ENCODE measurements at regions not wholly inside any gene's neighbourhood (a gene's known extent, or its start where the extent isn't known, plus 50 kb on each side); places are given as distances from the start of the nearest gene placed in this dataset.
A peak's percentile ranks its signal among the peaks of the same experiment; 100 is the strongest.

- Histone ChIP-seq H3K4me3 (peak overlapping the region; percentile 25 to 44 (median 34)), H3K9me3 (no peaks in the 10 kb centered on the region), H3K27ac (peak overlapping the region; percentile 45 to 89 (median 80)), H3K4me1 (peaks cover 0 to 17% (median 4%) of the 10 kb centered on the region in 4 donors), H3K36me3 (no peaks in the 10 kb centered on the region), H3K27me3 (no peaks in the 10 kb centered on the region)
- no peak for TF ChIP-seq POLR2A (IDR thresholded peaks at IDR 0.05)
- TF ChIP-seq EP300 (IDR thresholded peaks at IDR 0.05): peak; percentile 77 to 84
- TF ChIP-seq, protein P1, sequence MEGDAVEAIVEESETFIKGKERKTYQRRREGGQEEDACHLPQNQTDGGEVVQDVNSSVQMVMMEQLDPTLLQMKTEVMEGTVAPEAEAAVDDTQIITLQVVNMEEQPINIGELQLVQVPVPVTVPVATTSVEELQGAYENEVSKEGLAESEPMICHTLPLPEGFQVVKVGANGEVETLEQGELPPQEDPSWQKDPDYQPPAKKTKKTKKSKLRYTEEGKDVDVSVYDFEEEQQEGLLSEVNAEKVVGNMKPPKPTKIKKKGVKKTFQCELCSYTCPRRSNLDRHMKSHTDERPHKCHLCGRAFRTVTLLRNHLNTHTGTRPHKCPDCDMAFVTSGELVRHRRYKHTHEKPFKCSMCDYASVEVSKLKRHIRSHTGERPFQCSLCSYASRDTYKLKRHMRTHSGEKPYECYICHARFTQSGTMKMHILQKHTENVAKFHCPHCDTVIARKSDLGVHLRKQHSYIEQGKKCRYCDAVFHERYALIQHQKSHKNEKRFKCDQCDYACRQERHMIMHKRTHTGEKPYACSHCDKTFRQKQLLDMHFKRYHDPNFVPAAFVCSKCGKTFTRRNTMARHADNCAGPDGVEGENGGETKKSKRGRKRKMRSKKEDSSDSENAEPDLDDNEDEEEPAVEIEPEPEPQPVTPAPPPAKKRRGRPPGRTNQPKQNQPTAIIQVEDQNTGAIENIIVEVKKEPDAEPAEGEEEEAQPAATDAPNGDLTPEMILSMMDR (IDR thresholded peaks at IDR 0.05): peak; percentile 59 to 88 (median 66)
- WGBS, 2 donors: 3% methylated on average over 6 of the region's 6 CpGs
- DNase-seq (ENCODE audit: low spot score in 2 of 2): peak in 1 of 2 donors; percentile 92
Measured at GRCh38 chr4:157992038-157992705, 180.7 kb downstream of the GASK1B start.

GRCh38 chr4:157988641-157989040 is 184.2 kb downstream of the GASK1B start:
- DNase-seq (ENCODE audit: low spot score in 2 of 2): no peak
- H3K36me3 ChIP-seq: no peaks in the 10 kb centered on the region
- 88 to 92% methylated on average over 2 of the region's 2 CpGs for WGBS, 2 donors
- H3K4me1 ChIP-seq: peaks cover 0 to 11% (median 4%) of the 10 kb centered on the region in 4 donors
- no peak overlapping the region for H3K4me3 ChIP-seq
- no peaks in the 10 kb centered on the region for H3K9me3 ChIP-seq
- no peaks in the 10 kb centered on the region for H3K27me3 ChIP-seq
- TF ChIP-seq EP300 (IDR thresholded peaks at IDR 0.05): no peak
- TF ChIP-seq POLR2A (IDR thresholded peaks at IDR 0.05): no peak
- TF ChIP-seq, protein P1 (IDR thresholded peaks at IDR 0.05): no peak
- no peak overlapping the region for H3K27ac ChIP-seq

DNA sequence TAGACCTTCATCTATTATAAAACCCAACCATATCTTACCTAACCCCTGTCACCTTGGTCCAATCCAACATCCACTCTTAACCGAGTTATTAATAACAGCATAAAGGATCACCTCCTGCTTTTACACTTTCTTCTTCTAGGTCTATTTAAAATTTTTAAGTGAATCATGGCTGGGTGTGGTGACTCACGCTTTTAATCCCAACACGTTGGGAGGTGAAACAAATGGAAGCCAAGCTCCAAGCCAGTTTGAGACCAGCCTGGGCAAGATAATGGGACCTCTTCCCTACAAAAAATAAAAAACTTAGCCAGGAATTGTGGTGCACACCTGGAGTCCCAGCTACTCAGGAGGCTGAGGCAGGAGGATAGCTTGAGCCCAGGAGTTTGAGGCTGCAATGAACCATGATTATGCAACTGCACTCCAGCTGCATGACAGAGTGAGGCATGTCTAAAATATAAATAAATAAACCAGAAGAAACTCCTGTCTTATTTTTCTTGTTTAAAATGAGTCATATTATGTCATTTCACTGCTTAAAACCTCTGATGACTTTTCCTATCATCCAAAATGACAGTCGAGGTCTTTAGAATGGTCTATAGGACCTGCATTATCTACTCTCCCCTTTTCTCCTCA is 188.4 kb downstream of the GASK1B start:
- H3K27me3 ChIP-seq: no peaks in the 10 kb centered on the region
- no peak overlapping the region for H3K27ac ChIP-seq
- TF ChIP-seq EP300 (IDR thresholded peaks at IDR 0.05) (no peak), POLR2A (IDR thresholded peaks at IDR 0.05) (no peak)
- TF ChIP-seq, protein P1 (IDR thresholded peaks at IDR 0.05): no peak
- H3K4me3 ChIP-seq: no peak overlapping the region
- no peak for DNase-seq (ENCODE audit: low spot score in 2 of 2)
- no peaks in the 10 kb centered on the region for H3K36me3 ChIP-seq
- H3K4me1 ChIP-seq: no peaks in the 10 kb centered on the region
- no peaks in the 10 kb centered on the region for H3K9me3 ChIP-seq
- 94 to 97% methylated on average over 4 of the region's 4 CpGs for WGBS, 2 donors

DNA sequence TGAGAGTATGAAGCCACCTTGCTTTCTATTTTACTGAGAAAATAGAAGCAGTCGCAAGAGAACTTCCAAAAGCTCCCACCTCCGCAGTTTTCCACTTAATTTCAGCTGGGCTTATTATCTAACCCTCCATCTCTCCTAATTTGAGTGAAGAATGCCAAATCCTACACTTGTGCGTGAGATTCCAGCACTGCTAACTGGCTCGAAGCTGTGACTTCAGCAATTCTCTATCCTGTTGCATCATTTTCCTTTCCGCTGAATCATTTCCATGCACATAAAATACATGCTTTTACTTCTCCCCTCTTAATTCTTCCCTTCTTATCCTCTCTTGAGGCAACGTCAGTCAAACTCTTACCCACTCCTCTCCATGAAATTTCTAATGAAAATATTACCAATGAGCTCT is 189.5 kb downstream of the GASK1B start:
- H3K27me3 ChIP-seq: no peaks in the 10 kb centered on the region
- H3K4me3 ChIP-seq: no peak overlapping the region
- TF ChIP-seq, protein P1 (IDR thresholded peaks at IDR 0.05): no peak
- no peak for TF ChIP-seq EP300 (IDR thresholded peaks at IDR 0.05)
- no peak for TF ChIP-seq POLR2A (IDR thresholded peaks at IDR 0.05)
- 78 to 87% methylated on average over 6 of the region's 6 CpGs for WGBS, 2 donors
- H3K9me3 ChIP-seq: no peaks in the 10 kb centered on the region
- H3K4me1 ChIP-seq: peaks cover 0 to 9% (median 0%) of the 10 kb centered on the region in 4 donors
- DNase-seq (ENCODE audit: low spot score in 2 of 2): no peak
- H3K27ac ChIP-seq: no peak overlapping the region
- no peaks in the 10 kb centered on the region for H3K36me3 ChIP-seq

GRCh38 chr4:157980158-157980557 is 192.7 kb downstream of the GASK1B start:
- no peak for DNase-seq (ENCODE audit: low spot score in 2 of 2)
- Histone ChIP-seq H3K36me3 (no peaks in the 10 kb centered on the region), H3K9me3 (no peaks in the 10 kb centered on the region), H3K4me3 (no peak overlapping the region), H3K27ac (no peak overlapping the region), H3K27me3 (no peaks in the 10 kb centered on the region), H3K4me1 (peaks cover 0 to 13% (median 0%) of the 10 kb centered on the region in 4 donors)
- TF ChIP-seq, protein P1 (IDR thresholded peaks at IDR 0.05): no peak
- no peak for TF ChIP-seq EP300 (IDR thresholded peaks at IDR 0.05)
- no peak for TF ChIP-seq POLR2A (IDR thresholded peaks at IDR 0.05)

Measured in tibial nerve (tissue), 4 donors.